Tibial nerve (tissue), 4 donors: ENCODE measurements at regions not wholly inside any gene's neighbourhood (a gene's known extent, or its start where the extent isn't known, plus 50 kb on each side); places are given as distances from the start of the nearest gene placed in this dataset.

ENCODE experiments used
- EP300 ChIP-seq, 2 donors: sonication (generic); formaldehyde crosslinking; IDR thresholded peaks; one replicate each; pipeline ENCODE4 v1.6.1; 2017; ENCODE audit warnings: antibody characterized with exemption in 2 of 2, mild to moderate bottlenecking in 1 of 2
- POLR2A ChIP-seq, 2 donors: fragments of 450-650 bp; IDR thresholded peaks; one replicate each; pipeline ENCODE4 v1.6.1; 2017; ENCODE audit warnings: antibody characterized with exemption in 2 of 2, mild to moderate bottlenecking in 2 of 2, moderate library complexity in 2 of 2
- TF ChIP-seq, protein P1 (sequence below), 5 experiments: fragments of 200-600 bp in 3 of 5; fragments of 450-650 bp in 2 of 5; sonication (generic) in 3 of 5; IDR thresholded peaks; one replicate each; pipeline ENCODE4 v1.5.1; 2016 to 2019; ENCODE audit warnings: antibody characterized with exemption in 5 of 5, mild to moderate bottlenecking in 3 of 5, moderate library complexity in 2 of 5

DNA sequence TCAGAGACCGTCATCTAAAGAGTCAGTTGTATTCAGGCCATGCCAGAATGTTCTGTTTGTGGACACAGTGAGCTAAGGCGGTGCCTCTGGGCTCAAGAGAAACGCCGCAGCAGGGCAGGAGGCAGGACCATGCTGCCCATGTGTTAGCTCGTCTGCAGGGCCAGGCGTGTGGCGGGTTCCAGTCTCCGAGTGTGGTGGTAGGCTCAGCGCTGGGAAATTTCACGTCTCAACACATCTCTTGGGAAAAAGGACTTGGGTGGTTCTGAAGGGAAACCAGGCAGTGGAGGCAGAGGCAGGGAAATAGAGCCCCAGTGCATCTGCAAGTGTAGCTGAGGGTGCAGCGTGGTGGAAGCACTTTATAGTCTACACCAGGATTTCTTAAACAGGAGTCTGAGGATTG is 56.9 kb upstream of the TAGAP start:
- TF ChIP-seq POLR2A (IDR thresholded peaks at IDR 0.05) (no peak), EP300 (IDR thresholded peaks at IDR 0.05) (no peak)
- TF ChIP-seq, protein P1, sequence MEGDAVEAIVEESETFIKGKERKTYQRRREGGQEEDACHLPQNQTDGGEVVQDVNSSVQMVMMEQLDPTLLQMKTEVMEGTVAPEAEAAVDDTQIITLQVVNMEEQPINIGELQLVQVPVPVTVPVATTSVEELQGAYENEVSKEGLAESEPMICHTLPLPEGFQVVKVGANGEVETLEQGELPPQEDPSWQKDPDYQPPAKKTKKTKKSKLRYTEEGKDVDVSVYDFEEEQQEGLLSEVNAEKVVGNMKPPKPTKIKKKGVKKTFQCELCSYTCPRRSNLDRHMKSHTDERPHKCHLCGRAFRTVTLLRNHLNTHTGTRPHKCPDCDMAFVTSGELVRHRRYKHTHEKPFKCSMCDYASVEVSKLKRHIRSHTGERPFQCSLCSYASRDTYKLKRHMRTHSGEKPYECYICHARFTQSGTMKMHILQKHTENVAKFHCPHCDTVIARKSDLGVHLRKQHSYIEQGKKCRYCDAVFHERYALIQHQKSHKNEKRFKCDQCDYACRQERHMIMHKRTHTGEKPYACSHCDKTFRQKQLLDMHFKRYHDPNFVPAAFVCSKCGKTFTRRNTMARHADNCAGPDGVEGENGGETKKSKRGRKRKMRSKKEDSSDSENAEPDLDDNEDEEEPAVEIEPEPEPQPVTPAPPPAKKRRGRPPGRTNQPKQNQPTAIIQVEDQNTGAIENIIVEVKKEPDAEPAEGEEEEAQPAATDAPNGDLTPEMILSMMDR (IDR thresholded peaks at IDR 0.05): no peak
